ENCODE measurements at regions not wholly inside any gene's neighbourhood (a gene's known extent, or its start where the extent isn't known, plus 50 kb on each side); places are given as distances from the start of the nearest gene placed in this dataset.

DNA sequence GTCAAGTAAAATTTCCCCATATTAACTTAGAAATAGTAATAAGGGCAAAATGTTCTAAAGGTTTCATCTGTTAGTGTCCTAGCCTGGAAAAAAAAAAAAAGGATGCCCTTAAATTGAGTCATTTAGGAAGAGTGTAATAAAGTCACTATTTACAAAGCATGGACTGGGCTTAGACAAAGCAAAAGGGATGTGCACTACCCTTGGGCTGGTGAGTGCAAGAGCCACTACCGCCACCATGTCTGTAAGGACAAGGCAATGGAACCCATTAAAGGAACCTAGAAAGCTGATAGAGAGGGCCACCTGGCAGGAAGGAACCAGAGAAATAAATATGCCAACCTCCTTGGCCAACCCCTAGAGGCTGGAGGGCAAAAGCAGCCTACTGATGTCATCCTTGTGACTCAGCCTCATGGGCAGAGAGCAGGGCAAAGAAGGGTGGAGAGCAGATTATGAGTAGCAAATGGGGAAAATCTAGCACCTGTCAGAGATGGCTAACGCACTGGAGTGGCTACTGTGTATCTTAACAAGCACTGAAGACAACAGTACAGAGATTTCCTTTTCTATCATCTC is 59.5 kb upstream of the FUT8 start:
- TF ChIP-seq TAF1 (IDR thresholded peaks at IDR 0.05; ENCODE audit: borderline replicate concordance, low read depth, low read length) (no peak), POLR2AphosphoS5 (IDR thresholded peaks at IDR 0.05; ENCODE audit: low read depth, low read length) (no peak)
